Stimulated activated naive CD8-positive, alpha-beta T cell treated with anti-CD3 and anti-CD28 coated beads, Interleukin-15, Interleukin-2, amounts not matched to agents 100 ng/mL and 50 ng/mL, for 24 hours (primary cell): ENCODE measurements at regions not wholly inside any gene's neighbourhood (a gene's known extent, or its start where the extent isn't known, plus 50 kb on each side); places are given as distances from the start of the nearest gene placed in this dataset.
"Not testable (repeated sequence)": the region's sequence is repeated elsewhere in the genome, so short reads cannot be mapped to it uniquely, and the experiment has no call there.

ENCODE experiments used
- H3K27ac Mint-ChIP-seq: one replicate; pipeline ENCODE4 v1.8.0; 2021; ENCODE audit warnings: mild to moderate bottlenecking, mixed read lengths
- H3K27me3 Mint-ChIP-seq: one replicate; pipeline ENCODE4 v1.8.0; 2021; ENCODE audit warnings: mixed read lengths
- H3K36me3 Mint-ChIP-seq: one replicate; pipeline ENCODE4 v1.8.0; 2021; ENCODE audit warnings: low read depth, mixed read lengths
- H3K4me1 Mint-ChIP-seq: one replicate; pipeline ENCODE4 v1.8.0; 2021; ENCODE audit warnings: low read depth, mixed read lengths
- H3K4me3 Mint-ChIP-seq: one replicate; pipeline ENCODE4 v1.8.0; 2021; ENCODE audit warnings: mild to moderate bottlenecking, mixed read lengths
- H3K9me3 Mint-ChIP-seq: one replicate; pipeline ENCODE4 v1.8.0; 2021; ENCODE audit warnings: mixed read lengths

DNA sequence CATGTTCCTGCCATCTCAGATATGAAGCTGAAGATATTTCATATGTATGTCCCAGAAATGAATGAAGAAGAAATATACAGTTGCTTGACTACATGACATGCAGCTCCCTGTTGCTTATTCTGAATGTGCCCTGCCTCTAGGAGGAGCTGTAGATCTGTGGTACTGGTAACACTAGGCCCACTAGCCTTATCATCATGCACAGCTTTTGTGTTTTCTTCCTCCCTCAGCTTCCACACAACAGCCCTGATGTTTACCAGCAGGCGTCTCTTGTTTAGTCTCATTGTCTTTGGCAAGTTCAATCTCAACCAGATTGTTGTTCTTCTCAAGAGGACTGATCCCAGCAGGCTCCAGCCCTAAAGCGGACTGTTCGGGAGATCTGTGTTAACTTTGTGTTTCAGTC, 104.8 kb downstream of the ATP6V0E2 start:
- not testable (repeated sequence) for H3K36me3 Mint-ChIP-seq, H3K27me3 Mint-ChIP-seq, H3K4me1 Mint-ChIP-seq, H3K9me3 Mint-ChIP-seq, H3K27ac Mint-ChIP-seq, H3K4me3 Mint-ChIP-seq

DNA sequence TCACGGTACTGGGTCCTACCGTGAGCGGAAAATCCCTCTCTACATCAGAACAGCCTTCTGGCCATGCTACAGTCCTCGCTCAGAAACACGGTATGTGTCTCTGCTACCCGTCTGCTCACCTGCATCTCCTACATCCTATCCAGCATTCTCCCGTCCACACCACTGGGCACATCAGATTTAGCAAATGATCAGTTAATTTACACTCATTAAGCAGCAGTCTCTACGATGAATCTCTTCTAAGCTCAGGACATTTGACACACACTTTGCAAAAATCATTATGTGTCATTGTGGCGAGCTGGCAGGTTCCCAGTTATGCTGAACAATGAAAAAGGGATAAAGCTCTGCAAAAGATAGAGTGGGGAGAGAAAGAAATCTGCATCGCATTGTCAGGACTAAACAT, 105.2 kb downstream of the ATP6V0E2 start:
- not testable (repeated sequence) for H3K4me1 Mint-ChIP-seq, H3K27me3 Mint-ChIP-seq, H3K27ac Mint-ChIP-seq, H3K9me3 Mint-ChIP-seq, H3K4me3 Mint-ChIP-seq, H3K36me3 Mint-ChIP-seq

DNA sequence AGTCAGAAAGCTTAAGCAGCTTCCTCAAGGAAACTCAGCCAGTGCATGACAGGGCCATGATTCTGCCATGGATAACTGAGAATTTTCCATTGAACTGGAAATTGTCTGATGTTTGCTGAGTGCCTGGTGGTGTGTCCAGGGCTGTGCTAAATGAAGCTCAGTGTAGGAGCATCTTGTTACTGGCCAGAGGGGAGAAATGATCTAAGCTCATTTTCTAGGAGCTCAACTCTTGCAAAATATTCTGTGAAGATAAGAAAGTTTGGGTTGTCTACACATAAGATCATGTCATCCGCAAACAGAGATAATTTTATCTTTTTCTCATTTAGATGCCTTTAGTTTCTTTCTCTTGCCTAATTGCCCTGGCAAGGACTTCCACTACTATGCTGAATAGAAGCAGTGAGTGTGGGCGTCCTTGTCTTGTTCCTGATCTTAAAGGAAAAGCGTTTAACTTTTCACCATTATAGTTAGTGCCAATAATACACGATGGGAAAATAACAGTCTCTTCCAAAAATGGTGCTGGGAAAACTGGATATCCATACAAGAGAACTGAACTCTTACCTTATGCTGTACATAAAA, 108.9 kb downstream of the ATP6V0E2 start:
- H3K4me1 Mint-ChIP-seq, H3K4me3 Mint-ChIP-seq, H3K9me3 Mint-ChIP-seq, H3K36me3 Mint-ChIP-seq, H3K27ac Mint-ChIP-seq, H3K27me3 Mint-ChIP-seq: not testable (repeated sequence)

DNA sequence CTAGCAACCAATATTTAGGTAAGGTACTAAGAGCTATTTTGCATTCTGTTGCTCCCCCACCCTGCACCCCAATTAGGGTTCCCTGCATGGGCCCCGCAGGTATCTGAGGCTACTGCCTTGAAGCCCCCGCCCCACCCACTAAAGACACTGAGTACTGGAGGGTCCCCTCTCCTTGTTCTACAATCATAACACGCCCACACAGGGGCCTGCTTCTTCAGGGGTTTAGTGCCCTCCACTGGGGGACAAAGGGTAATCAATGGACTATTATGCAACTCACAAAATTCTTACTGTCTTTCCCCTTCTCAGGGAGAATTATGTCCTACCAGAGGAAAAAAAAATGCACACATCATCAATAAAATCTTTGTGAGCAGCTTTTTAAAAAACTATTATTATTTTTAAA, 113.1 kb downstream of the ATP6V0E2 start:
- H3K27me3 Mint-ChIP-seq, H3K27ac Mint-ChIP-seq, H3K4me1 Mint-ChIP-seq, H3K36me3 Mint-ChIP-seq, H3K9me3 Mint-ChIP-seq, H3K4me3 Mint-ChIP-seq: not testable (repeated sequence)

DNA sequence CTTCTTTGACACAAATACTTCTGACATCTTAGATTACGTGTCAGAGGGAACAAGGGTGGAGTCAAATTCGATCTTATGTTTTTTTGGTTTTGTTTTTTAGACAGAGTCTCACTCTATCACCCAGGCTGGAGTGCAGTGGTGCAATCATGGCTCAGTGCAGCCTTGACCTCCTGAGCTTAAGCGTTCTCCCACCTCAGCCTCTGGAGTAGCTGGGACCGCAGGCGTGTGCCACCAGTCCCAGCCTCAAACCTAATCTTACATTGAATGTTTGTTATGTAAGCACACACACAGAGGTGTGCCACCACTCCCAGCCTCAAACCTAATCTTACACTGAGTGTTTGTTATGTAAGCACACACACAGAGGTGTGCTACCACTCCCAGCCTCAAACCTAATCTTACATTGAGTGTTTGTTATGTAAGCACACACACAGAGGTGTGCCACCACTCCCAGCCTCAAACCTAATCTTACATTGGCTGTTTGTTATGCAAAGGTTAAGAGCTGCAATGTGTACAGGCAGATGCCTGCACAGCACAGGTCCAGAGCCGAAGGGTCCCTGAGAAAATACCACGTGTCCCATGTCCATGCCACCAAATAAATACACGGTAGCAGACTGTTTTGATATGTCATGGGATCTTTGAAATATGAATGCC, 118.0 kb downstream of the ATP6V0E2 start:
- not testable (repeated sequence) for H3K27ac Mint-ChIP-seq, H3K36me3 Mint-ChIP-seq, H3K4me3 Mint-ChIP-seq

DNA sequence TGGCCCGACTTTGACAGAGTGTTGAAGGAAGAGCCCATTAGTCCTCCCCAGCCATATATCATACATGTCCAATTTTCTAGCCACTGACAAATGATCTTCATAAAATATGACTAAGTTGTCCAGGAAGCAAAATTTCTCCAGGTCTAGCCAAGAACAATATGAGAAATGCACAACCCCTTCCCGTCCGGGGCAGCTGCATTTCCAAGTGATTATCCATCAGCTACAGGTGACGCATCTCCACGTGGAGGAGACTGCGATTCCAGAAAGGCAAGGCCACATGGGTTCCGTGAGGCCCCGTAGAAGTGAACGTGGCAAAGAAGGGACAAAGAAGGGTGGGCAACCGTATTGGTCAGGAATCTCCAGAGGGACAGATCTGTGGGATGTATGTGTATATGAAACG, 118.6 kb downstream of the ATP6V0E2 start:
- not testable (repeated sequence) for H3K27ac Mint-ChIP-seq, H3K4me3 Mint-ChIP-seq, H3K4me1 Mint-ChIP-seq, H3K9me3 Mint-ChIP-seq, H3K36me3 Mint-ChIP-seq, H3K27me3 Mint-ChIP-seq

More for the DNA sequence above, 118.0 kb downstream of the ATP6V0E2 start:
- H3K4me1 Mint-ChIP-seq, H3K27me3 Mint-ChIP-seq, H3K9me3 Mint-ChIP-seq: not testable (repeated sequence)

DNA sequence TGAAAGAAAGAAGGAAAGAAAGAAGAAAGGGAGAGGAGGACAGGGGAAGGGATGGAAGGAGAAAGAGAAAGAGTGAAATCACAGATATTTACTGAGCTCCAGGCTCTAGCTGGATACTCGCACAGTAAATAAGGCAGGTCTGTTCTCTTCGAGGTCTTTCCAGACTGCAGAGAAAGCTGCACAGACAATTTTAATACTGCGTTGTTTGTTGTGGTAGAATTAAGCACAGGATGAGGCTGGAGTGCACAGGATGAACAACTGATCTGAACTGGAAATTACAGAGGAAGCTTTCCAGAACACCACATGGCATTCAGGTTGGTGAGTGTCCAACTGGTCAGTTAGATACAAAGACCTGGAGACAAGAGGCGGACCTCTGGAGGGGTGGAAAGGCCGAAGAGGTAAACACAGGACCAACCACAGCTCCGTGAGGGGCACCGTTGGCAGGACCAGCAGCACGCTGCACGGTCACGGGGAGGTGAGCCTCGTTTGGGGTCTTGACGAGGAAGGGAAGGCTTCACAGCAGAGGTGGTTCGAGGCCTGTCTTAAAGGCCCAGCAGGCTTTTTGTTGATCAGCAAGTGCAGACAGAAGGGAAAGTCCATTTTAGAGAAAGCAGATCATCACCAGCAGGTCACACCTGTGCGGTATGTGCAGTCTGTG, 121.7 kb downstream of the ATP6V0E2 start:
- not testable (repeated sequence) for H3K36me3 Mint-ChIP-seq, H3K9me3 Mint-ChIP-seq, H3K4me1 Mint-ChIP-seq, H3K27ac Mint-ChIP-seq, H3K27me3 Mint-ChIP-seq, H3K4me3 Mint-ChIP-seq

DNA sequence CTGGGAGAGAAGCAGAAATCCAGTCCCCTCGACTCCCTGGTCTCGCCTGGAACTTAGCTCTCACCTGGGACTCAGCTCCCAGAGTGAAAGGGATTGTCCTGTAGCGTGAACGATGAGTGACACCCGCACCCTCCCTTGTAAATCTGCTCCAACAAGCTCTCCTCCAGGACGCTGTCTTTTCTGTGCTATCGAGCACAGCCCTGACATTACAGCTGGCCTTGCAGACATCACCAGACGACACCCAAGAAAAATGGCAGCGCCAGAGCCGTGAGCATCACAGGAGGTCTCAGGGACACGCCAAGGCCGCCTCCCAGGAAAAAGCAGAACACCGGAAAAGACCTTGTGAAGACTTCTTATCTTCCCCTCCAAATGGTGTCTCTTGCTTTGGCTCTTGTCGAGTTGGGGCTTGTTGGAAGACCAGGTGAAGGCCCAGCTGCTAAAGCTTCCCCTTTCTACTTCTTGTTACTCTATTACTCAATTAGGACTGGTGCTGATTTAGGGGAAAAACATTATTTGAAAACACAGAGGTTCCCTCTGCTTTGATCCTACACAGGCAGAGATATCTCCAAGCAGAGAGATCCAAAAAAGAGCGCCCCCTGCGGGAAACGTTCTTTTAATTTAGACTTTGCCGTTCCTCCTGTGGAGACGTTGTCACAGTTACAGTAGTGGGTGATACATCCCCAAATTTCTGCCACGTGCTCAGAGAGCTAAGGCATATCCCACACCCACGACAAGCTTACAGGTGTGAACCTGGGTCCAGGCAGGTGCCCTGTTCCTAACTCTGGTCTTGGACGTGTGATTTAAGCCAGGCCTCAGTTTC, 127.2 kb downstream of the ATP6V0E2 start:
- H3K36me3 Mint-ChIP-seq, H3K4me3 Mint-ChIP-seq, H3K9me3 Mint-ChIP-seq, H3K27ac Mint-ChIP-seq, H3K27me3 Mint-ChIP-seq, H3K4me1 Mint-ChIP-seq: not testable (repeated sequence)

DNA sequence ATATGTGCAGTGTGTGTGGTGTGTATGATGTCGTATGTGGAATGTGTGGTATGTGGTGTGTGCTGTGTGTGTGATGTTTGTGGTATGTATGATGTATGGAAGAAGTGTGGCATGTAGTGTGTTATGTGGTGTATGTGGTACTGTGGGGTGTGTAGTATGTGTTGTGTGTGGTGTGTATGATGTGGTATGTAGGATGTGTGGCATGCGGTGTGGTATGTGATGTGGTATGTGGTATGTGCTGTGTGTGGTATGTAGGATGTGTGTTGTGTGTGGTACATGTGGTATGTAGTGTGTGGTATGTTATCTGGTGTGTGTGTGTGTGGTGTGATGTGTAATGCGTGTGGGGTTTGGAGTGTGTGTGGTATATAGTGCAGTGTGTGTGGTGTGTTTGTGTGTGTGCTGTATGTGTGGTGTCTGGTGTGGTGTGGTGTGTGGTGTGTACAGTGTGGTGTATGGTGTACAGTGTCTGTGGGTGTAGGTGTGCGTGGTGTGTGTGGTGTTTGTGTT, 129.6 kb downstream of the ATP6V0E2 start:
- Mint-ChIP-seq H3K27ac (no peak overlapping the region), H3K27me3 (no peaks in the 10 kb centered on the region), H3K9me3 (no peaks in the 10 kb centered on the region), H3K4me3 (no peak overlapping the region), H3K4me1 (no peaks in the 10 kb centered on the region), H3K36me3 (no peaks in the 10 kb centered on the region)

DNA sequence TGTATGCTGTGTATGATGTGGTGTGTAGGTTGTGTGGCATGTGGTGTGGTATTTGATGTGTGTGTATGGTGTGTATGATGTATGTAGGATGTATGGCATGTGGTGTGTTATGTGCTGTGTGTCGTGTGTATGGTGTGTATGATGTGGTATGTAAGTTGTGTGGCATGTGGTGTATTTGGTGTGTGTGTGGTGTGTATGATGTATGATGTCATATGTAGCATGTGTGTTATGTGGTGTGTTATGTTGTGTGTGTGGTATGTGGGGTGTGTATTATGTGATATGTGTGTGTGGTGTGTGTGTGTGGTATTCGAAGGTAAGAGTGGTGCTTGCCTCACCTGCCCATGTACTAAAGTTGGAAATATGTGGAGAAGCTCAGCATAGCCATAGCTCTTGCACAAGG, 130.2 kb downstream of the ATP6V0E2 start:
- H3K4me1 Mint-ChIP-seq, H3K27ac Mint-ChIP-seq, H3K4me3 Mint-ChIP-seq, H3K9me3 Mint-ChIP-seq, H3K27me3 Mint-ChIP-seq, H3K36me3 Mint-ChIP-seq: not testable (repeated sequence)

DNA sequence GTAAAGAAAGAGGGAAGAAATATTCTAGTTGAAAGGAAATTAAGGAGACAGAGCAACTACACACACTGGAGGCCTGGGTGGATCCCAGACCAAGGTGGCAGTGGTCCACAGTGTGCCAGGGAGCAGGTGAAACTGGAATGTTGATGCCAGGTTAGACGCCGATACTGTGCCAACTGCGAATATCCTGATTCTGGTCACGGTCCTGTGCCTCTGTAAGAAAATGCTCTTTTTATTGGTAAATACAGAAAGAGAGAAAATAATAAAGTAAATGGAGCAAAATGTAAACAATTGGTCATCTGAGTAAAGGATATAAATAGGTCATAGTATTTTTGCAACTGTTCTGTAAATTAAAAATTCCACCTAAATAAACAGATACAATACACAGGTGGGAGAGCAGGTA, 131.1 kb downstream of the ATP6V0E2 start:
- H3K4me1 Mint-ChIP-seq, H3K9me3 Mint-ChIP-seq, H3K27ac Mint-ChIP-seq, H3K27me3 Mint-ChIP-seq, H3K4me3 Mint-ChIP-seq, H3K36me3 Mint-ChIP-seq: not testable (repeated sequence)

DNA sequence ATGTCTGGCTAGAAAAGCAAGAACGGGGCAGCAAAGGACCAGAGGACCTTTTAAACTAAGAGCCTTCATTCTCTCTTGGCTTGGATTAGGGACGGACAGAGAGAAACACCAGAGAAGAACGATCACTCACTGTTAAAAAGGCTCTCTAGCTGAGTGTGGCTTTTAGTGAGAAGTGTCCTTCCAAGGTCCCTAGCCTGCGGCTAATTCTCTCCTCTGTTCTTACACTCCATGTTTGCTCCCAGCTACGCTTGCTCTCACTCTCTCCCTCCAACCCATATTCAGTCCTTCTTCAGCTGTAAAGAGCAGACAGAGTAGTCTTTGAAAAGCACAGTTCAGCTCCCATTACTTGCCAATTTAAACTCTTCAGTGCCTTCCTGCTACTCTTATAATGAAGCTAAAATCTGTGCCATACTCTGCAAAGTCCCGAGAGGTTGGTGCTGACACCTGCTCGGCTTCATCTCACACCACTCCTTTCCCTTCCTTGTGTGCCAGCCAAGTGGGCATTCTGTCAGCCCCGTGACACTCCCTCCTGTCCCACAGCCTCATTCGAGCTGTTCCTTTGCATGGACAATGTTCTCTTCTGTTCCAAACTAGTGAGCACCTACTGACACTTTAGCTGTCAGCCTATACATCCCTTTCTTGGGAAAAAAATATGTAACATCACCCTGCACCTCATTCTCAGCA, 136.0 kb downstream of the ATP6V0E2 start:
- H3K4me3 Mint-ChIP-seq, H3K27me3 Mint-ChIP-seq, H3K36me3 Mint-ChIP-seq, H3K9me3 Mint-ChIP-seq, H3K27ac Mint-ChIP-seq, H3K4me1 Mint-ChIP-seq: not testable (repeated sequence)

DNA sequence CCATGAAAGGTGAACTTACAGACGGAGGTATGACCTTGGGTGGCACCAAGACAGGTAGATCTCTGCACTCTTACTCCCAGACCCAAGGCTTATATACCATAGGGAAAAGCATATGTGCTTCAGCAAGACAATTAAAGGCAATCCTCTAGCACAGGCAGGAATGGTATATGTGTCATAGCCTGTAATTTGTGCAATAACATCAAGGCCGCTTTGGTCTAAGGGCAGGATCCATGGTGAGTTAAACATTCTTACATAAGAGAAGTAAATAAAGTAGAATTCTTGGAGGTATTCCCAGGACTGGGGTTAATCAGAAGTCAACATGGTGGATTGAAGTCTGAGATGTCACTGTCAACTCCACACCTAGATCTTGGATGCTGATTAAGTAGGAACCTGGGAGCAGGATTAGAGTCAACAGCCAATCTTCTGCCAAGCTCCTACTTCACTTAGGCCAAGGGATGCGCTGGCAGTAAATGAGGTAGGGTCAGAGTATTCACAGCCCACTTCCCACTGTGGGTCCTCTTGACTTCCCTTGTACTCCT, 143.0 kb downstream of the ATP6V0E2 start:
- not testable (repeated sequence) for H3K4me1 Mint-ChIP-seq, H3K9me3 Mint-ChIP-seq, H3K27me3 Mint-ChIP-seq, H3K27ac Mint-ChIP-seq, H3K36me3 Mint-ChIP-seq, H3K4me3 Mint-ChIP-seq

DNA sequence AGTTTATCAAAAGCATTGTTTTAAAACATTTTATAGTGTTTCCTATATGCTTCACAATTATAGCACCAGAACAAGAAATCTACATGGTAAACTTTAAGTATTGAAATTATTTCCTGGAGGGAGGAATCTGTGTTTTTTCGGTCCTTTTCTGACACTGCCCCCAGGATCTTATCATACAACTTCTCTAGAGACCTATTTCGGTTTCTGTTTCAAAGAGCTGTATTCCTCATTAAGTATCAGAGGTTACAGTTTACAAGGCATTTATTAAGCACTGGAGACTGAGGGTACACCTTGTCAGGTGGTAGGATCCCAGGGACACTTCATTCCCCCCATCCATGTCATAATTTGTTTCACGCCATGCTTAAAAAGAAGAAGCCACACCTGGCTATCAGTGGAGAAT, 146.4 kb downstream of the ATP6V0E2 start:
- not testable (repeated sequence) for H3K36me3 Mint-ChIP-seq, H3K27ac Mint-ChIP-seq

More for the DNA sequence above, 146.4 kb downstream of the ATP6V0E2 start:
- H3K4me1 Mint-ChIP-seq, H3K9me3 Mint-ChIP-seq, H3K27me3 Mint-ChIP-seq, H3K4me3 Mint-ChIP-seq: not testable (repeated sequence)
